Cardiac muscle cell (in vitro differentiated cells and primary cell): ENCODE measurements at regions not wholly inside any gene's neighbourhood (a gene's known extent, or its start where the extent isn't known, plus 50 kb on each side); places are given as distances from the start of the nearest gene placed in this dataset.

Experiments used
- DNase-seq, 2 donors: peaks; one replicate each; pipeline versions ENCODE4 v3.0.0 to v3.0.0-alpha.2; 2010 to 2017; ENCODE audit warnings: low read depth in 1 of 2, low spot score in 1 of 2
- H3K27ac ChIP-seq: fragments of 200-600 bp; sonication (generic); 2 replicates; pipeline ENCODE4 v1.5.1; 2016
- H3K27me3 ChIP-seq: fragments of 200-600 bp; sonication (generic); 2 replicates; pipeline ENCODE4 v1.6.0; 2016; ENCODE audit warnings: control low read depth
- H3K36me3 ChIP-seq: fragments of 200-600 bp; sonication (generic); 2 replicates; pipeline ENCODE4 v1.5.1; 2016; ENCODE audit warnings: control low read depth
- H3K4me1 ChIP-seq: fragments of 200-600 bp; sonication (generic); 2 replicates; pipeline ENCODE4 v1.8.1; 2017; ENCODE audit warnings: low read depth, mild to moderate bottlenecking, mixed run types
- H3K4me3 ChIP-seq: fragments of 200-600 bp; sonication (generic); 2 replicates; pipeline ENCODE4 v1.5.1; 2016; ENCODE audit warnings: mild to moderate bottlenecking
- H3K9me3 ChIP-seq: fragments of 200-600 bp; sonication (generic); 2 replicates; pipeline ENCODE4 v1.5.1; 2017; ENCODE audit warnings: low read depth, mild to moderate bottlenecking, control low read depth
- TF ChIP-seq, protein P1 (sequence below): IDR thresholded peaks from 2 replicates; pipeline ENCODE4 v1.5.1; 2012; ENCODE audit warnings: low read depth, mild to moderate bottlenecking, low read length

DNA sequence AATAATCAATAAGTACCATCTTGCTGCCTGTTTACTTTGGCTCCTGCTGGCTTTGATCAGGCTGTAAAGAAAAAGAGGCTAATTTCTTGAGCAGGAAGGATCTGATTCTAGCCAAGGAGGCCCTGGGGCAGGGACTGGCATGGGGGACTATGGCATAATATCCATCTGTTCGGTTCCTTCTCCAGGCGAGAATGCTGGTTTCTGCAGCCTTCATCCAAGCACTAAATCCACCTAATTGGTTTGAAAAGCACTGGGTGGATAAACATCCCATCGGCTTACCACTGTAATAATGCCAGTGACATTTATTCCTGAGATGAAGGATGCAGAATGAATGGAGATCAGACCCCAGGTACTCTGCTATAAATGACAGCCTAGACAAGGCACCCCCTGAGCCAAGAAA lies 180.0 kb upstream of the ASIC2 start:
- Histone ChIP-seq H3K27ac (no peak overlapping the region), H3K4me1 (no peaks in the 10 kb centered on the region), H3K4me3 (no peak overlapping the region), H3K36me3 (no peaks in the 10 kb centered on the region), H3K9me3 (no peaks in the 10 kb centered on the region), H3K27me3 (no peaks in the 10 kb centered on the region)
- DNase-seq = no peak
- TF ChIP-seq, protein P1, sequence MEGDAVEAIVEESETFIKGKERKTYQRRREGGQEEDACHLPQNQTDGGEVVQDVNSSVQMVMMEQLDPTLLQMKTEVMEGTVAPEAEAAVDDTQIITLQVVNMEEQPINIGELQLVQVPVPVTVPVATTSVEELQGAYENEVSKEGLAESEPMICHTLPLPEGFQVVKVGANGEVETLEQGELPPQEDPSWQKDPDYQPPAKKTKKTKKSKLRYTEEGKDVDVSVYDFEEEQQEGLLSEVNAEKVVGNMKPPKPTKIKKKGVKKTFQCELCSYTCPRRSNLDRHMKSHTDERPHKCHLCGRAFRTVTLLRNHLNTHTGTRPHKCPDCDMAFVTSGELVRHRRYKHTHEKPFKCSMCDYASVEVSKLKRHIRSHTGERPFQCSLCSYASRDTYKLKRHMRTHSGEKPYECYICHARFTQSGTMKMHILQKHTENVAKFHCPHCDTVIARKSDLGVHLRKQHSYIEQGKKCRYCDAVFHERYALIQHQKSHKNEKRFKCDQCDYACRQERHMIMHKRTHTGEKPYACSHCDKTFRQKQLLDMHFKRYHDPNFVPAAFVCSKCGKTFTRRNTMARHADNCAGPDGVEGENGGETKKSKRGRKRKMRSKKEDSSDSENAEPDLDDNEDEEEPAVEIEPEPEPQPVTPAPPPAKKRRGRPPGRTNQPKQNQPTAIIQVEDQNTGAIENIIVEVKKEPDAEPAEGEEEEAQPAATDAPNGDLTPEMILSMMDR = no peak

DNA sequence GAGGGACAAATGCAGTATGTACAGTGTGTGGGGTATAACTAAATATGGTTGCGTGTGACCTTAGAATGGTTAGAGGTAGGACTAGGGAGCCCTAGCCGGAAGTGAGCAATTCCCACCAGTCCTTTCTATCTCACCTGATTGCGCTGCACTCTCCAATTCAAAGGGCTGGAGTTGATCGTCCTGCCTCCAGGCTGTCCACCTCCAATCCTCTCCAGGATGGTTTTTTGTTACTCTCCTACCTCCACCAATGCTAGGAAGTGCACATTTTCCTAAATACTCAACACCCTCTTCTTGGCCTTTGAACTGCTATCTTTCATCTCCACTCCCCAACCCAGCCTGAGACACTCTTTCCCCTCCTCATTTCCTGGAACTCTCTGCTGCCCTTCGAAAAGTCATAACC lies 181.7 kb upstream of the ASIC2 start:
- no peak for DNase-seq
- H3K36me3 ChIP-seq = no peaks in the 10 kb centered on the region
- H3K4me3 ChIP-seq = no peak overlapping the region
- no peaks in the 10 kb centered on the region for H3K27me3 ChIP-seq
- H3K9me3 ChIP-seq = no peaks in the 10 kb centered on the region
- no peaks in the 10 kb centered on the region for H3K4me1 ChIP-seq
- TF ChIP-seq, protein P1 = no peak
- H3K27ac ChIP-seq = no peak overlapping the region

DNA sequence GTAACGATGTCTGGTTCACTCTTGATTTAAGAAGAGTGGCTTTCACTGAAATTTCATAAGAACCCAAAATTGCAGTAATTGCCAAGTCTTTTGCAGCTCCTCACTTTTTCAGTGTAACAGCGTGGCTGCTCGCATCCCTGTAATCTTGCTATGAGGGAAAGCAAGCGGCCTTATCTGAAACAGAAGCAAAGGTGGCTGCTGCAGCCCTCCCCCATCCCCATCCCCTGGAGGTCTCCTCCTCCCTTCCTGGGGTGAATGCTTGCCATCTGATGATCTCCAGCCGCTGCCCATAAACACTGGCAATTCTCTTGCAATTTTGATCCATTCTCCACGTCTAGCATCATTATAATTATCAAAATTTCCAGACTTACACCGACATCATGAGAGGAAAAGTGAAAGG lies 182.5 kb upstream of the ASIC2 start:
- H3K4me1 ChIP-seq = no peaks in the 10 kb centered on the region
- TF ChIP-seq, protein P1 = no peak
- no peak overlapping the region for H3K27ac ChIP-seq
- no peak overlapping the region for H3K4me3 ChIP-seq
- DNase-seq = no peak
- H3K9me3 ChIP-seq = no peaks in the 10 kb centered on the region
- H3K36me3 ChIP-seq = no peaks in the 10 kb centered on the region
- no peaks in the 10 kb centered on the region for H3K27me3 ChIP-seq

DNA sequence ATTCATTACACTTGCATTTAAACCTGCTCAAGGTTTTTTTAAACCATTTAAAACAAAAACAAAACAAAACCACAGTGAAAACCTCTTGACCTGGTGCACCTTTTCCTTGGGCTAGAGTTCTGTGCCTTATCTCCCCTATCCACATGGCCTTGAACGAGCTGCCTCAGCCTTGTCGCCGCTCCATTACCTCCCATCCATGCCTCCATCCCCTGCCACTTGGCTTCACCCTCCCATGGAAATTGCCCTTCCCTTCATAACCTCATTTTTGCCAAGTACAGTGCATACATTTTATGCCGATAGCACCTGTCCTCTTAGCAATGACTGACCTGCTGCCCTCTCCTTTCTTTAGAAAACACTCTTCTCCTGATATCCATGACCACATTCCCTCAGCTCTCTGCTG lies 188.6 kb upstream of the ASIC2 start:
- Histone ChIP-seq H3K27ac (no peak overlapping the region), H3K9me3 (no peaks in the 10 kb centered on the region), H3K4me1 (no peaks in the 10 kb centered on the region), H3K27me3 (no peaks in the 10 kb centered on the region), H3K4me3 (no peak overlapping the region), H3K36me3 (no peaks in the 10 kb centered on the region)
- TF ChIP-seq, protein P1 = no peak
- DNase-seq = no peak

DNA sequence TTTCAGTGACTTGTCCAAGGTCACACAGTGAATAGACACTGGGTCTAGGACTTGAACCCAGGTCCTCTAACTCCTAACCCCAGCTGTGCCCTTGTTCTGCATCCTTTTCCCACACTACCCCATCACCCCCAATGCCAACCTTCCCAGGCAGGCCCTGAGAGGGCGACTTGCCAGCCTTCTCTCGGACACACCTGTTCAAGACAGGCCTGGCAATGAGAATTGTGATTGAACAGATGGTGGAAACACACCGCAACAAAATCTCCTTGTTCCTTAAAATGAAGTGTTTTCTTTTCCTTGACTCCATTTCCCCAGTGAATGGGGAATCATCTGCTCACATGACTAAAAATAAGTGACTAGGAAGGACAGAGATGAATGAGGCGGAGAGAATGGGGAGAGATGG lies 189.5 kb upstream of the ASIC2 start:
- Histone ChIP-seq H3K4me3 (no peak overlapping the region), H3K27me3 (no peaks in the 10 kb centered on the region)

DNA sequence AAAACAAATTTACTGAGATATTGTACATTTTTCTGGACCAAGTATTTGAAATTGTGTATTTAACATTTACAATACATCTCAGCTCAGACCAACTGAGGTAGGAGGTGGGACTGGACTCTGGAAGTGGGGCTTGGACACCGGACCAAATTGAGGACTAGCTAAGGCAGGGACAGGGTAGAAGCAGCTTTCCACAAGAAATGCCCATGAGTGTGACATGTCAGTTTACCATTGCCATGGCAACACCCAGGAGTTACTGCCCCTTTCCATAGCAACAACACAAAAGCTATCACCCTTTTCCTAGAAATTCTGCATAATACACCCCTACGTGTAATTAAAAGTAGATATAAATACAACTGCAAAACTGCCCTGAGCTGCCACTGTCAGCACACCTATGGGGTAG lies 191.5 kb upstream of the ASIC2 start:
- Histone ChIP-seq H3K4me3 (no peak overlapping the region), H3K4me1 (no peaks in the 10 kb centered on the region), H3K36me3 (no peaks in the 10 kb centered on the region), H3K27me3 (no peaks in the 10 kb centered on the region), H3K9me3 (no peaks in the 10 kb centered on the region), H3K27ac (no peak overlapping the region)
- TF ChIP-seq, protein P1 = no peak
- no peak for DNase-seq

More for the DNA sequence above, 189.5 kb upstream of the ASIC2 start:
- Histone ChIP-seq H3K9me3 (no peaks in the 10 kb centered on the region), H3K27ac (no peak overlapping the region), H3K36me3 (no peaks in the 10 kb centered on the region), H3K4me1 (no peaks in the 10 kb centered on the region)
- DNase-seq = no peak
- TF ChIP-seq, protein P1 = no peak
